ENCODE measurements at regions not wholly inside any gene's neighbourhood (a gene's known extent, or its start where the extent isn't known, plus 50 kb on each side); places are given as distances from the start of the nearest gene placed in this dataset.

- no peak overlapping the region for H3K27ac ChIP-seq (ENCODE audit: control insufficient read depth, insufficient read depth, low read length)
- H3K4me3 ChIP-seq (ENCODE audit: control insufficient read depth in 2 of 3, extremely low read depth in 1 of 3, insufficient read depth in 2 of 3, low read depth in 1 of 3, low read length in 3 of 3): no peak overlapping the region
- no peaks in the 10 kb centered on the region for H3K36me3 ChIP-seq (ENCODE audit: control insufficient read depth in 2 of 2, extremely low read depth in 1 of 2, insufficient read depth in 2 of 2, low read length in 2 of 2)
- no peak overlapping the region for H2AFZ ChIP-seq (ENCODE audit: control insufficient read depth, low read length)
- peaks cover 4% of the 10 kb centered on the region for H3K4me1 ChIP-seq (ENCODE audit: control insufficient read depth, extremely low read depth, insufficient read depth, low read length)
- no peaks in the 10 kb centered on the region for H3K9me3 ChIP-seq (ENCODE audit: control insufficient read depth, low read depth, low read length)
- no peak for TF ChIP-seq CTCF (optimal IDR thresholded peaks at IDR 0.05 in 1 of 3, IDR thresholded peaks at IDR 0.05 in 1 of 3, conservative IDR thresholded peaks at IDR 0.05 in 1 of 3; ENCODE audit: extremely low read depth in 1 of 3, insufficient read depth in 2 of 3, low read length in 3 of 3)
- TF ChIP-seq EZH2 (IDR thresholded peaks at IDR 0.05; ENCODE audit: low read length): no peak
- dilution Hi-C loops (cut with MboI; ENCODE audit: extremely low pct_ligation_motif_present, low sequenced_read_pairs): no loop called here
- DNase-seq (ENCODE audit: low read depth, low spot score) (no peak), FAIRE-seq (no peak)
- no peak overlapping the region for H3K4me2 ChIP-seq (ENCODE audit: control insufficient read depth, extremely low read depth, insufficient read depth, low read depth, low read length)
- no peaks in the 10 kb centered on the region for H3K27me3 ChIP-seq (ENCODE audit: control insufficient read depth, extremely low read depth, insufficient read depth, low read length)
- no peak overlapping the region for H3K9ac ChIP-seq (ENCODE audit: control insufficient read depth, extremely low read depth, insufficient read depth, low read length)
- H3K79me2 ChIP-seq (ENCODE audit: control insufficient read depth, insufficient read depth, low read length): no peaks in the 10 kb centered on the region
- no peaks in the 10 kb centered on the region for H3K9me1 ChIP-seq (ENCODE audit: control insufficient read depth, extremely low read depth, insufficient read depth, low read length)
- H4K20me1 ChIP-seq (ENCODE audit: control insufficient read depth, extremely low read depth, insufficient read depth, low read length): no peaks in the 10 kb centered on the region
Measured at GRCh38 chrX:39459204-39459603, 638.6 kb downstream of the BCOR start.

GRCh38 chrX:39459952-39460351 is 637.8 kb downstream of the BCOR start:
- H3K9ac ChIP-seq (ENCODE audit: control insufficient read depth, extremely low read depth, insufficient read depth, low read length): no peak overlapping the region
- H3K36me3 ChIP-seq (ENCODE audit: control insufficient read depth in 2 of 2, extremely low read depth in 1 of 2, insufficient read depth in 2 of 2, low read length in 2 of 2): no peaks in the 10 kb centered on the region
- H3K9me3 ChIP-seq (ENCODE audit: control insufficient read depth, low read depth, low read length): no peaks in the 10 kb centered on the region
- TF ChIP-seq CTCF (optimal IDR thresholded peaks at IDR 0.05 in 1 of 3, IDR thresholded peaks at IDR 0.05 in 1 of 3, conservative IDR thresholded peaks at IDR 0.05 in 1 of 3; ENCODE audit: extremely low read depth in 1 of 3, insufficient read depth in 2 of 3, low read length in 3 of 3): no peak
- TF ChIP-seq EZH2 (IDR thresholded peaks at IDR 0.05; ENCODE audit: low read length): no peak
- H3K4me2 ChIP-seq (ENCODE audit: control insufficient read depth, extremely low read depth, insufficient read depth, low read depth, low read length): no peak overlapping the region
- H2AFZ ChIP-seq (ENCODE audit: control insufficient read depth, low read length): no peak overlapping the region
- no peaks in the 10 kb centered on the region for H4K20me1 ChIP-seq (ENCODE audit: control insufficient read depth, extremely low read depth, insufficient read depth, low read length)
- no peak overlapping the region for H3K4me3 ChIP-seq (ENCODE audit: control insufficient read depth in 2 of 3, extremely low read depth in 1 of 3, insufficient read depth in 2 of 3, low read depth in 1 of 3, low read length in 3 of 3)
- dilution Hi-C loops (cut with MboI; ENCODE audit: extremely low pct_ligation_motif_present, low sequenced_read_pairs): no loop called here
- no peaks in the 10 kb centered on the region for H3K79me2 ChIP-seq (ENCODE audit: control insufficient read depth, insufficient read depth, low read length)
- H3K27ac ChIP-seq (ENCODE audit: control insufficient read depth, insufficient read depth, low read length): no peak overlapping the region
- H3K27me3 ChIP-seq (ENCODE audit: control insufficient read depth, extremely low read depth, insufficient read depth, low read length): no peaks in the 10 kb centered on the region
- FAIRE-seq: no peak
- H3K9me1 ChIP-seq (ENCODE audit: control insufficient read depth, extremely low read depth, insufficient read depth, low read length): no peaks in the 10 kb centered on the region
- DNase-seq (ENCODE audit: low read depth, low spot score): no peak
- H3K4me1 ChIP-seq (ENCODE audit: control insufficient read depth, extremely low read depth, insufficient read depth, low read length): peaks cover 4% of the 10 kb centered on the region

Measured in keratinocyte (primary cell).